ENCODE measurements at regions not wholly inside any gene's neighbourhood (a gene's known extent, or its start where the extent isn't known, plus 50 kb on each side); places are given as distances from the start of the nearest gene placed in this dataset.

GRCh38 chr14:94921882-94922585 is 152.1 kb upstream of the GSC start:
- no peak for DNase-seq

- DNase-seq, result no peak
Measured at GRCh38 chr14:94921456-94921855, 151.5 kb upstream of the GSC start.

- no peak for DNase-seq
Measured at GRCh38 chr14:94919896-94920295, 150.0 kb upstream of the GSC start.

GRCh38 chr14:94918896-94919295 is 149.0 kb upstream of the GSC start:
- DNase-seq, result no peak

GRCh38 chr14:94917041-94917600 is 147.2 kb upstream of the GSC start:
- no peak for DNase-seq

- no peak for DNase-seq
Measured at GRCh38 chr14:94914191-94914590, 144.3 kb upstream of the GSC start.

- DNase-seq, result peak; percentile 35
Measured at GRCh38 chr14:94907626-94908261, 137.8 kb upstream of the GSC start.

- no peak for DNase-seq
Measured at GRCh38 chr14:94906991-94907587, 137.2 kb upstream of the GSC start.

GRCh38 chr14:94906577-94906976 is 136.7 kb upstream of the GSC start:
- DNase-seq, result no peak

GRCh38 chr14:94904636-94905035 is 134.7 kb upstream of the GSC start:
- DNase-seq, result peak; percentile 8

GRCh38 chr14:94903883-94904282 is 134.0 kb upstream of the GSC start:
- DNase-seq, result no peak

- DNase-seq, result no peak
Measured at GRCh38 chr14:94903338-94903737, 133.4 kb upstream of the GSC start.

GRCh38 chr14:94897561-94897960 is 127.6 kb upstream of the GSC start:
- no peak for DNase-seq

- DNase-seq, result peak; percentile 29
Measured at GRCh38 chr14:94897082-94897481, 127.2 kb upstream of the GSC start.

- peak; percentile 34 for DNase-seq
Measured at GRCh38 chr14:94893411-94894160, 123.7 kb upstream of the GSC start.

GRCh38 chr14:94890785-94891184 is 120.9 kb upstream of the GSC start:
- DNase-seq, result peak; percentile 70

GRCh38 chr14:94889520-94890312 is 119.8 kb upstream of the GSC start:
- DNase-seq, result no peak

- DNase-seq, result no peak
Measured at GRCh38 chr14:94888121-94888520, 118.2 kb upstream of the GSC start.

- DNase-seq, result no peak
Measured at GRCh38 chr14:94887591-94887990, 117.7 kb upstream of the GSC start.

GRCh38 chr14:94886931-94887330 is 117.0 kb upstream of the GSC start:
- no peak for DNase-seq

- DNase-seq, result no peak
Measured at GRCh38 chr14:94885481-94886155, 115.7 kb upstream of the GSC start.
